Spleen (tissue), 7 donors: ENCODE measurements at regions not wholly inside any gene's neighbourhood (a gene's known extent, or its start where the extent isn't known, plus 50 kb on each side); places are given as distances from the start of the nearest gene placed in this dataset.

Experiments used
- CTCF ChIP-seq, 11 experiments: fragments of 200-600 bp in 7 of 11; fragments of 450-650 bp in 4 of 11; sonication (generic) in 4 of 11; IDR thresholded peaks in 8 of 11; conservative IDR thresholded peaks in 3 of 11; 1 replicate in 7 of 11; 2 replicates in 4 of 11; pipeline versions ENCODE4 v1.4.0 to v1.8.0; 2016 to 2021; ENCODE audit warnings: antibody characterized with exemption in 11 of 11, inconsistent platforms in 4 of 11, mild to moderate bottlenecking in 1 of 11
- POLR2AphosphoS5 ChIP-seq, 3 donors: sonication (generic); formaldehyde crosslinking; IDR thresholded peaks; one replicate each; pipeline ENCODE4 v1.5.1; 2017; ENCODE audit warnings: antibody characterized with exemption in 3 of 3
- donor health status: DM: no; HTN: no; CAD: no; lungs with moderate emphysema.
- donor health status: DM: no; HTN: no; CAD: no.
- donor health status: DM: no; HTN: no; CAD: no.

- TF ChIP-seq CTCF (IDR thresholded peaks at IDR 0.05 in 8 of 11, conservative IDR thresholded peaks at IDR 0.05 in 3 of 11): no peak
- no peak for TF ChIP-seq POLR2AphosphoS5 (IDR thresholded peaks at IDR 0.05)
These were observed 474.2 kb downstream of the DSC3 start for GRCh38 chr18:30568333-30568732.
